ENCODE measurements at regions not wholly inside any gene's neighbourhood (a gene's known extent, or its start where the extent isn't known, plus 50 kb on each side); places are given as distances from the start of the nearest gene placed in this dataset.

GRCh38 chr9:106451223-106451622, 411.7 kb upstream of the ZNF462 start:
- no peak for TF ChIP-seq EZH2phosphoT487 (IDR thresholded peaks at IDR 0.05; ENCODE audit: borderline replicate concordance, low read length)
- TF ChIP-seq, protein P1, sequence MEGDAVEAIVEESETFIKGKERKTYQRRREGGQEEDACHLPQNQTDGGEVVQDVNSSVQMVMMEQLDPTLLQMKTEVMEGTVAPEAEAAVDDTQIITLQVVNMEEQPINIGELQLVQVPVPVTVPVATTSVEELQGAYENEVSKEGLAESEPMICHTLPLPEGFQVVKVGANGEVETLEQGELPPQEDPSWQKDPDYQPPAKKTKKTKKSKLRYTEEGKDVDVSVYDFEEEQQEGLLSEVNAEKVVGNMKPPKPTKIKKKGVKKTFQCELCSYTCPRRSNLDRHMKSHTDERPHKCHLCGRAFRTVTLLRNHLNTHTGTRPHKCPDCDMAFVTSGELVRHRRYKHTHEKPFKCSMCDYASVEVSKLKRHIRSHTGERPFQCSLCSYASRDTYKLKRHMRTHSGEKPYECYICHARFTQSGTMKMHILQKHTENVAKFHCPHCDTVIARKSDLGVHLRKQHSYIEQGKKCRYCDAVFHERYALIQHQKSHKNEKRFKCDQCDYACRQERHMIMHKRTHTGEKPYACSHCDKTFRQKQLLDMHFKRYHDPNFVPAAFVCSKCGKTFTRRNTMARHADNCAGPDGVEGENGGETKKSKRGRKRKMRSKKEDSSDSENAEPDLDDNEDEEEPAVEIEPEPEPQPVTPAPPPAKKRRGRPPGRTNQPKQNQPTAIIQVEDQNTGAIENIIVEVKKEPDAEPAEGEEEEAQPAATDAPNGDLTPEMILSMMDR (conservative IDR thresholded peaks at IDR 0.05; ENCODE audit: low read depth, low read length), result no peak
- TF ChIP-seq EZH2 (IDR thresholded peaks at IDR 0.05; ENCODE audit: low read length, unreplicated experiment), result no peak
